ENCODE measurements at regions not wholly inside any gene's neighbourhood (a gene's known extent, or its start where the extent isn't known, plus 50 kb on each side); places are given as distances from the start of the nearest gene placed in this dataset.

GRCh38 chr4:125492957-125493356, 178.2 kb downstream of the FAT4 start:
- FAIRE-seq: no peak
- TF ChIP-seq POU2F2 (IDR thresholded peaks at IDR 0.05; ENCODE audit: low read depth, low read length): no peak
- no peak for TF ChIP-seq POLR2AphosphoS5 (IDR thresholded peaks at IDR 0.05; ENCODE audit: low read depth, low read length)
- TF ChIP-seq SPI1 (IDR thresholded peaks at IDR 0.05; ENCODE audit: low read depth, low read length): no peak
- TF ChIP-seq PAX5 (IDR thresholded peaks at IDR 0.05; ENCODE audit: insufficient read depth, low read length, severe bottlenecking): no peak
- TF ChIP-seq POLR2A (IDR thresholded peaks at IDR 0.05; ENCODE audit: low read depth, low read length): no peak
- TF ChIP-seq TAF1 (IDR thresholded peaks at IDR 0.05; ENCODE audit: low read depth, low read length): no peak
- DNase-seq (ENCODE audit: insufficient read length, low spot score): no peak

- no peak for FAIRE-seq
- no peak for TF ChIP-seq TAF1 (IDR thresholded peaks at IDR 0.05; ENCODE audit: low read depth, low read length)
- no peak for TF ChIP-seq PAX5 (IDR thresholded peaks at IDR 0.05; ENCODE audit: insufficient read depth, low read length, severe bottlenecking)
- no peak for TF ChIP-seq POLR2A (IDR thresholded peaks at IDR 0.05; ENCODE audit: low read depth, low read length)
- no peak for TF ChIP-seq POLR2AphosphoS5 (IDR thresholded peaks at IDR 0.05; ENCODE audit: low read depth, low read length)
- TF ChIP-seq POU2F2 (IDR thresholded peaks at IDR 0.05; ENCODE audit: low read depth, low read length): no peak
- TF ChIP-seq SPI1 (IDR thresholded peaks at IDR 0.05; ENCODE audit: low read depth, low read length): no peak
- no peak for DNase-seq (ENCODE audit: insufficient read length, low spot score)
These were observed 183.1 kb downstream of the FAT4 start for GRCh38 chr4:125497861-125498260.

GRCh38 chr4:125498981-125499380, 184.2 kb downstream of the FAT4 start:
- DNase-seq (ENCODE audit: insufficient read length, low spot score) (no peak), FAIRE-seq (no peak)
- TF ChIP-seq POU2F2 (IDR thresholded peaks at IDR 0.05; ENCODE audit: low read depth, low read length): no peak
- TF ChIP-seq POLR2A (IDR thresholded peaks at IDR 0.05; ENCODE audit: low read depth, low read length): no peak
- no peak for TF ChIP-seq SPI1 (IDR thresholded peaks at IDR 0.05; ENCODE audit: low read depth, low read length)
- TF ChIP-seq TAF1 (IDR thresholded peaks at IDR 0.05; ENCODE audit: low read depth, low read length): no peak
- no peak for TF ChIP-seq PAX5 (IDR thresholded peaks at IDR 0.05; ENCODE audit: insufficient read depth, low read length, severe bottlenecking)
- no peak for TF ChIP-seq POLR2AphosphoS5 (IDR thresholded peaks at IDR 0.05; ENCODE audit: low read depth, low read length)

- no peak for TF ChIP-seq POLR2A (IDR thresholded peaks at IDR 0.05; ENCODE audit: low read depth, low read length)
- no peak for TF ChIP-seq PAX5 (IDR thresholded peaks at IDR 0.05; ENCODE audit: insufficient read depth, low read length, severe bottlenecking)
- TF ChIP-seq POLR2AphosphoS5 (IDR thresholded peaks at IDR 0.05; ENCODE audit: low read depth, low read length): no peak
- TF ChIP-seq POU2F2 (IDR thresholded peaks at IDR 0.05; ENCODE audit: low read depth, low read length): no peak
- DNase-seq (ENCODE audit: insufficient read length, low spot score): no peak
- no peak for FAIRE-seq
These were observed 186.3 kb downstream of the FAT4 start for GRCh38 chr4:125501090-125501489.

GRCh38 chr4:125501568-125501967, 186.8 kb downstream of the FAT4 start:
- no peak for TF ChIP-seq POLR2A (IDR thresholded peaks at IDR 0.05; ENCODE audit: low read depth, low read length)
- TF ChIP-seq POU2F2 (IDR thresholded peaks at IDR 0.05; ENCODE audit: low read depth, low read length): no peak
- TF ChIP-seq TAF1 (IDR thresholded peaks at IDR 0.05; ENCODE audit: low read depth, low read length): no peak
- TF ChIP-seq SPI1 (IDR thresholded peaks at IDR 0.05; ENCODE audit: low read depth, low read length): no peak
- no peak for TF ChIP-seq POLR2AphosphoS5 (IDR thresholded peaks at IDR 0.05; ENCODE audit: low read depth, low read length)
- no peak for TF ChIP-seq PAX5 (IDR thresholded peaks at IDR 0.05; ENCODE audit: insufficient read depth, low read length, severe bottlenecking)
- DNase-seq (ENCODE audit: insufficient read length, low spot score) (no peak), FAIRE-seq (no peak)

GRCh38 chr4:125505621-125506020, 190.9 kb downstream of the FAT4 start:
- TF ChIP-seq TAF1 (IDR thresholded peaks at IDR 0.05; ENCODE audit: low read depth, low read length) (no peak), POLR2AphosphoS5 (IDR thresholded peaks at IDR 0.05; ENCODE audit: low read depth, low read length) (no peak), POLR2A (IDR thresholded peaks at IDR 0.05; ENCODE audit: low read depth, low read length) (no peak), SPI1 (IDR thresholded peaks at IDR 0.05; ENCODE audit: low read depth, low read length) (no peak), POU2F2 (IDR thresholded peaks at IDR 0.05; ENCODE audit: low read depth, low read length) (no peak), PAX5 (IDR thresholded peaks at IDR 0.05; ENCODE audit: insufficient read depth, low read length, severe bottlenecking) (no peak)
- no peak for FAIRE-seq
- no peak for DNase-seq (ENCODE audit: insufficient read length, low spot score)

GRCh38 chr4:125507141-125507540, 192.4 kb downstream of the FAT4 start:
- TF ChIP-seq PAX5 (IDR thresholded peaks at IDR 0.05; ENCODE audit: insufficient read depth, low read length, severe bottlenecking) (no peak), POLR2A (IDR thresholded peaks at IDR 0.05; ENCODE audit: low read depth, low read length) (no peak), SPI1 (IDR thresholded peaks at IDR 0.05; ENCODE audit: low read depth, low read length) (no peak)
- no peak for DNase-seq (ENCODE audit: insufficient read length, low spot score)
- FAIRE-seq: no peak

- no peak for DNase-seq (ENCODE audit: insufficient read length, low spot score)
- no peak for TF ChIP-seq POU2F2 (IDR thresholded peaks at IDR 0.05; ENCODE audit: low read depth, low read length)
- no peak for TF ChIP-seq POLR2A (IDR thresholded peaks at IDR 0.05; ENCODE audit: low read depth, low read length)
- TF ChIP-seq PAX5 (IDR thresholded peaks at IDR 0.05; ENCODE audit: insufficient read depth, low read length, severe bottlenecking): no peak
- TF ChIP-seq TAF1 (IDR thresholded peaks at IDR 0.05; ENCODE audit: low read depth, low read length): no peak
- no peak for TF ChIP-seq SPI1 (IDR thresholded peaks at IDR 0.05; ENCODE audit: low read depth, low read length)
- no peak for TF ChIP-seq POLR2AphosphoS5 (IDR thresholded peaks at IDR 0.05; ENCODE audit: low read depth, low read length)
These were observed 197.0 kb downstream of the FAT4 start for GRCh38 chr4:125511715-125512114.

GRCh38 chr4:125515016-125515415, 200.3 kb downstream of the FAT4 start:
- DNase-seq (ENCODE audit: insufficient read length, low spot score) (no peak), FAIRE-seq (no peak)
- TF ChIP-seq POLR2AphosphoS5 (IDR thresholded peaks at IDR 0.05; ENCODE audit: low read depth, low read length): no peak

More at GRCh38 chr4:125511715-125512114, 197.0 kb downstream of the FAT4 start:
- no peak for FAIRE-seq

- TF ChIP-seq TAF1 (IDR thresholded peaks at IDR 0.05; ENCODE audit: low read depth, low read length): no peak
- no peak for TF ChIP-seq PAX5 (IDR thresholded peaks at IDR 0.05; ENCODE audit: insufficient read depth, low read length, severe bottlenecking)
- no peak for FAIRE-seq
- no peak for DNase-seq (ENCODE audit: insufficient read length, low spot score)
These were observed 203.1 kb downstream of the FAT4 start for GRCh38 chr4:125517831-125518230.

GRCh38 chr4:125518281-125518680, 203.5 kb downstream of the FAT4 start:
- no peak for FAIRE-seq
- no peak for DNase-seq (ENCODE audit: insufficient read length, low spot score)
- TF ChIP-seq PAX5 (IDR thresholded peaks at IDR 0.05; ENCODE audit: insufficient read depth, low read length, severe bottlenecking) (no peak), TAF1 (IDR thresholded peaks at IDR 0.05; ENCODE audit: low read depth, low read length) (no peak), POLR2AphosphoS5 (IDR thresholded peaks at IDR 0.05; ENCODE audit: low read depth, low read length) (no peak), POU2F2 (IDR thresholded peaks at IDR 0.05; ENCODE audit: low read depth, low read length) (no peak), SPI1 (IDR thresholded peaks at IDR 0.05; ENCODE audit: low read depth, low read length) (no peak)
